ENCODE measurements at regions not wholly inside any gene's neighbourhood (a gene's known extent, or its start where the extent isn't known, plus 50 kb on each side); places are given as distances from the start of the nearest gene placed in this dataset.

DNA sequence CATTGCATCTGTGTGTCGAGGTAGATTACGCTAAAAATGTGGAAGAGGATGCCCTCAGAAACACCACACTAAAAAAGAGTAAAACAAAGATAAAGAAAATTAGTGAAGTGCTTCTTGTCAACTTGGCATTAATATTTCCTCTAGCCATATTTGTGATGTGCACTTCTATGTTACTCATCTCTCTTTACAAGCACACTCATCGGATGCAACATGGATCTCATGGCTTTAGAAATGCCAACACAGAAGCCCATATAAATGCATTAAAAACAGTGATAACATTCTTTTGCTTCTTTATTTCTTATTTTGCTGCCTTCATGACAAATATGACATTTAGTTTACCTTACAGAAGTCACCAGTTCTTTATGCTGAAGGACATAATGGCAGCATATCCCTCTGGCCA, 79.0 kb upstream of the SCIN start:
- Histone ChIP-seq H3K79me2 (ENCODE audit: insufficient read depth, low read length) (no peaks in the 10 kb centered on the region), H3K4me2 (ENCODE audit: insufficient read depth, low read length) (no peak overlapping the region), H4K20me1 (ENCODE audit: insufficient read depth, low read length) (no peaks in the 10 kb centered on the region), H3K27ac (ENCODE audit: low read length) (no peak overlapping the region), H3K4me3 (ENCODE audit: low read depth in 1 of 2, low read length in 2 of 2) (no peak overlapping the region), H2AFZ (ENCODE audit: low read depth, low read length) (no peak overlapping the region), H3K4me1 (ENCODE audit: insufficient read depth, low read length) (no peaks in the 10 kb centered on the region), H3K36me3 (ENCODE audit: insufficient read depth, low read length) (no peaks in the 10 kb centered on the region), H3K9ac (ENCODE audit: low read depth, low read length) (no peak overlapping the region), H3K27me3 (ENCODE audit: insufficient read depth, low read length, poor library complexity) (no peaks in the 10 kb centered on the region), H3K9me3 (ENCODE audit: insufficient read depth, low read length, severe bottlenecking) (no peaks in the 10 kb centered on the region)
- ATAC-seq (ENCODE audit: insufficient read depth, low read depth), result no peak
- no peak for DNase-seq
- TF ChIP-seq, protein P1, sequence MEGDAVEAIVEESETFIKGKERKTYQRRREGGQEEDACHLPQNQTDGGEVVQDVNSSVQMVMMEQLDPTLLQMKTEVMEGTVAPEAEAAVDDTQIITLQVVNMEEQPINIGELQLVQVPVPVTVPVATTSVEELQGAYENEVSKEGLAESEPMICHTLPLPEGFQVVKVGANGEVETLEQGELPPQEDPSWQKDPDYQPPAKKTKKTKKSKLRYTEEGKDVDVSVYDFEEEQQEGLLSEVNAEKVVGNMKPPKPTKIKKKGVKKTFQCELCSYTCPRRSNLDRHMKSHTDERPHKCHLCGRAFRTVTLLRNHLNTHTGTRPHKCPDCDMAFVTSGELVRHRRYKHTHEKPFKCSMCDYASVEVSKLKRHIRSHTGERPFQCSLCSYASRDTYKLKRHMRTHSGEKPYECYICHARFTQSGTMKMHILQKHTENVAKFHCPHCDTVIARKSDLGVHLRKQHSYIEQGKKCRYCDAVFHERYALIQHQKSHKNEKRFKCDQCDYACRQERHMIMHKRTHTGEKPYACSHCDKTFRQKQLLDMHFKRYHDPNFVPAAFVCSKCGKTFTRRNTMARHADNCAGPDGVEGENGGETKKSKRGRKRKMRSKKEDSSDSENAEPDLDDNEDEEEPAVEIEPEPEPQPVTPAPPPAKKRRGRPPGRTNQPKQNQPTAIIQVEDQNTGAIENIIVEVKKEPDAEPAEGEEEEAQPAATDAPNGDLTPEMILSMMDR (IDR thresholded peaks at IDR 0.05; ENCODE audit: borderline replicate concordance, extremely low read depth, low read length, poor library complexity, severe bottlenecking), result no peak
- TF ChIP-seq EZH2 (IDR thresholded peaks at IDR 0.05; ENCODE audit: borderline replicate concordance, low read depth, low read length, severe bottlenecking), result no peak

DNA sequence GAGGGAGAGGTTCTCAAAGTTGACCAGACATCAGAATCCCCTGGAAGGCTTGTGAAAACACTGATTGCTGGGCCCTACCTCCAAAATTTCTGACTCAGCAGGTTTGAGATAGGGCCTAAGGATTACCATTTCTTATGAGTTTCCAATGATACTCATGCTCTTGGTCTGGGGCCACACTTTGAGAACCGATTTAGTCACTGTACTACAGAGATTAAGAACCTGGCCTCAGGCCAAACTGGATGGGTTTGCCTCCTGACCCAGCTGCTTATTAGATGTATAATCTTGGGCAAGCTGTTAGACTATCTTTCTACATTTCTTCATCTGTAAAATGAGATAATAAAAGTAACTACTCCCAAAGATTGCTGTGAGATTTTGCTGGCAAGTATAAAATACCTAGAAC, 77.1 kb upstream of the SCIN start:
- Histone ChIP-seq H3K27ac (ENCODE audit: low read length) (no peak overlapping the region), H3K4me3 (ENCODE audit: low read depth in 1 of 2, low read length in 2 of 2) (no peak overlapping the region), H3K4me2 (ENCODE audit: insufficient read depth, low read length) (no peak overlapping the region), H2AFZ (ENCODE audit: low read depth, low read length) (no peak overlapping the region), H3K4me1 (ENCODE audit: insufficient read depth, low read length) (no peaks in the 10 kb centered on the region), H3K79me2 (ENCODE audit: insufficient read depth, low read length) (no peaks in the 10 kb centered on the region), H3K36me3 (ENCODE audit: insufficient read depth, low read length) (no peaks in the 10 kb centered on the region), H3K27me3 (ENCODE audit: insufficient read depth, low read length, poor library complexity) (no peaks in the 10 kb centered on the region), H3K9me3 (ENCODE audit: insufficient read depth, low read length, severe bottlenecking) (no peaks in the 10 kb centered on the region), H4K20me1 (ENCODE audit: insufficient read depth, low read length) (no peaks in the 10 kb centered on the region), H3K9ac (ENCODE audit: low read depth, low read length) (no peak overlapping the region)
- TF ChIP-seq, protein P1 (IDR thresholded peaks at IDR 0.05; ENCODE audit: borderline replicate concordance, extremely low read depth, low read length, poor library complexity, severe bottlenecking), result no peak
- TF ChIP-seq EZH2 (IDR thresholded peaks at IDR 0.05; ENCODE audit: borderline replicate concordance, low read depth, low read length, severe bottlenecking), result no peak
- DNase-seq, result no peak
- no peak for ATAC-seq (ENCODE audit: insufficient read depth, low read depth)

DNA sequence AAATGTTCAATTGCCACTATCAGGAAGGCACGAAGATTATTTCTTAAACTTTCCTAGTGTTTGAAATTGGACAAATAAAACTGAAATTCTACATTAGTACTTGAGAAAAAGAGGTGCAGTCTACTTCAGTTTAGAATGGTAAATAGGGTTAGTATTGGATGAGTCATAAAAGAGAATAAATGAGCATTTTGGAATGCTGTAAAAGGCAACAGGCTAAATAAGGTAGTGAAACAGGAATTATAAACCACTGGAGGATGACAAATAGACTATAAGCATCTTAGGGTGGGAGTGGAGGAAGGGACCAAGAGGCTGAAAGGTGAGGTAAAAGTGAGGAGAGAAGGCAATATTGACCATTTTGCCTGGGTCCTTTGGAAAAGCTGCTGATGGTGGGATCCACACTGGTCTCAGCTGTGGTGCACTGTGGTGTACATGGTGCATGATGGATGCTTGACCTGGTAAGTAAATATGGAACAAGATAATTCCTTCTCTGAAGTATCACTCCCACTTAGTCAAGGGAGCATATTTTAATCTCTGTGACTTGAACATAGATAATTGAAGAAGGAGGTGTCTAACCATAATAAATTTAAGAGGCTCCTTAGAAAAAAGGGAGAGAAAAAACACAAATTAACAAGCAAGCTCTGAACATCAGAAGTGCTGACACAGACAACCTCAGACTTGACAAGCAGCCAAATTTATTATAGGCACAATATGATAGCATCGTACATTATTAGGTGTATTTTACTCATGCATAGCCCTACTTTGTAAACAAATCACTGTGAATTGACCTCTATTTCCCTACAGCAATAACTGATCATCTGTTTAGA, 76.4 kb upstream of the SCIN start:
- Histone ChIP-seq H3K36me3 (ENCODE audit: insufficient read depth, low read length) (no peaks in the 10 kb centered on the region), H3K4me1 (ENCODE audit: insufficient read depth, low read length) (no peaks in the 10 kb centered on the region), H3K4me2 (ENCODE audit: insufficient read depth, low read length) (no peak overlapping the region), H3K9ac (ENCODE audit: low read depth, low read length) (no peak overlapping the region), H3K79me2 (ENCODE audit: insufficient read depth, low read length) (no peaks in the 10 kb centered on the region), H3K9me3 (ENCODE audit: insufficient read depth, low read length, severe bottlenecking) (no peaks in the 10 kb centered on the region), H2AFZ (ENCODE audit: low read depth, low read length) (no peak overlapping the region), H3K27me3 (ENCODE audit: insufficient read depth, low read length, poor library complexity) (no peaks in the 10 kb centered on the region), H3K4me3 (ENCODE audit: low read depth in 1 of 2, low read length in 2 of 2) (no peak overlapping the region), H3K27ac (ENCODE audit: low read length) (no peak overlapping the region), H4K20me1 (ENCODE audit: insufficient read depth, low read length) (no peaks in the 10 kb centered on the region)
- ATAC-seq (ENCODE audit: insufficient read depth, low read depth) (no peak), DNase-seq (no peak)
- TF ChIP-seq, protein P1 (IDR thresholded peaks at IDR 0.05; ENCODE audit: borderline replicate concordance, extremely low read depth, low read length, poor library complexity, severe bottlenecking), result no peak
- TF ChIP-seq EZH2 (IDR thresholded peaks at IDR 0.05; ENCODE audit: borderline replicate concordance, low read depth, low read length, severe bottlenecking), result no peak
